HG03432 (cell line): ENCODE measurements at regions not wholly inside any gene's neighbourhood (a gene's known extent, or its start where the extent isn't known, plus 50 kb on each side); places are given as distances from the start of the nearest gene placed in this dataset.

Experiments used
- ATAC-seq: cut with Tn5 transposase; IDR thresholded peaks from one replicate; pipeline ENCODE4 v1.9.1; 2021; ENCODE audit warnings: mild to moderate bottlenecking, moderate library complexity; ENCODE audit not compliant: unreplicated experiment

DNA sequence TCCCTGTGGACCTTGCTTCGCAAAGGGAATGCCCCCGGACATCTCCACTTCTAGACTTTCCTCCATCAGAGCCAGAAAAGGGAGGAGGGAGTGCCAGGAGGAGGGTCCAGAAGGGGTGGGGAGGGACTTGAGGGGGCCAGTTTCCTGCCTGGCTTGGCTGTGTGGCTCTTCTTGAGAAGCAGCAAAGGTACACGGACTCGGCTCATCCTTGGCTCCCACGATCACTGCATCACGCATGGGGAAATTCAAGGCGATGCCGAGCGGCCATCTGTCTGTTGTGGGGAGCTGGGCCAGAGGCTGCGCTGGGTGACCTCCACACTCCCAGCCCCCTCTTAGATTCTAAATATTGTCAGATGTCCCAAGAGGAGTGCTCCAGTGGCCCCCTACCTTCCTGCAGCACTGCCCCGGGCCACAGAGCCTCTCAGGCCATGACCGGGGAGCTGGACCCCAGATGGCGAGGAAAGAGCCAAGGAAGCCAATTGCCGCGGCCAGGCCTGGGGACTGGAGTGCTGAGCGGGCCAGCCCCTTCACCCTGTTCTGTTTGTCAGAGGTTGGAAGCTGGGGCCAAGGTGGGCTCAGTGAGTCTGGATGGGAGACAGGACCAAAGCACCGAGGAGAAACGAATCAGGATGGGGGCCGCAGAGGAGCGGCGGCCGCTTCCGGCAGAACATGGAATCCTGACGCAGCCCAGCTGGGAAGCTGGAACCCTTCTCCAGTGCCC, 104.5 kb downstream of the RBFOX3 start:
- no peak for ATAC-seq

DNA sequence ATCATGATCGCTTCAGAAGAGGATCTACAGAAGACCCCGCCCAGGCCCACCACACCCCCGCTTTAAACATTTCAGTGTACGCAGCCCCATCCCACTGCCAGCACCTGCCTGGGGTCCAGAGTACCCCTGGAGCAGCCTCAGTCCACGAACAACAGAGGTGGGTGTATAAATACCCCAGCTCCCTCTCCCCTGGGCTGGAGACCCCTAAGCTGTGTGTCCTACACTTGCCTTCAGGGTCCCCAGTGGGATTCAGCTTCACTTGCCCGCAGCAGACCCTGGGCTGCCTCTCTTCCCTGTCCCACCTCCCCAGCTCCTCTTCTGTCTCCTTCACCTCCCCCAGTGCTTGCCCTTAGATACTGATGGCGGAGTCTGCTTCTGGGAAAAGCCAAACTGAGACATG, 105.7 kb downstream of the RBFOX3 start:
- ATAC-seq, result no peak

DNA sequence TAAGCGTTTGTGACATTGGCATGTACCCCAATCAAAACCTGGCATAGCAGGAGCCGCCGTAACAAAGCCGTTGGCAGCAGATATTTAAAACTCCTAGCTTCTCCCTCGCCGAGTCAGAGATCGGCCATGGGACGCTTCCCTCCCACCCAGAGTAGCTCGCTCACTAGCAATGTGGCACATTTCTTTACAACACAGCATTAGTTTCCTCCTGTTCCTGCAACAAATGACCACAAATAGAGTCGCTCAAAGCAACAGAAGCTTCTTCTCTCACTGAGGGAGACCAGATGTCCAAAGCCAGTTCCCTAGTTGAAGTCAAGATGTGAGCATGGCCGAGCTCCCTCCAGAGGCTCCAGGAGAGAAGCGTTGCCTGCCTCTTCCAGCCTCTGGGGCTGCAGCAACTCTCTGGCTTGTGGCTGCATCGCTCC, 106.7 kb downstream of the RBFOX3 start:
- no peak for ATAC-seq

DNA sequence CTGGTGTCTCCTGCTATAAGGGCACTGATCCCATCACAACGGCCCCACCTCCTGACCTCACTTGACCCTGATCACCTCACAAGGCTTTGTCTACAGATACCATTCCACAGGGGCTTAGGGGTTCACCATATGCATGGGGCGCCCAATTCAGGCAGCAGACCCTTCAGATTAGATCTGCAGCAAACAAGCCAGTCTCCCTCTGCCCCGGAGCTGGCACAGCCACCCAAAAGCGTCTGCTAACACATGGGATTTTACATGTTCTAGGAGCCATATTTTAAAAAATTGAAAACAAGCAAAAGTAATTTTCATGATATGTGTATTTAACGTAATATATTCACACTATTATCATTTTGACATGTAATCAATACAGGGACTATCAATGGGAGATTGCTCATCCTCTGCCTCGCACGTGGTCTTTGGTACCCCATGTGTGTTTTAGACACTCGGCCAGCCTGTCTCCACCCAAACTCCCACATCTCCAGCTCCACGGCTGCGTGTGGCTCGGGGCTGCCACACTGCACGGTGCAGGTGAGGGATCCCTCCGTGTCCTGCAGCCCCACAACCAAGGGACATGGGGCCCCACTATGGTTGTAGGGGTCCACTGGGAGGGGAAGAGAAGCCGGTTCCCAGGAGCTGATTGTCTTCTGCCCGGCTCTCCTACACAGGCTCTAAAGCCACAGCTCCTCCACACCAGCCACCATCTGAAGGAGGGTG, 107.6 kb downstream of the RBFOX3 start:
- ATAC-seq, result no peak

- ATAC-seq, result no peak
Measured at GRCh38 chr17:79501910-79502309, 108.9 kb downstream of the RBFOX3 start.

- ATAC-seq, result no peak
Measured at GRCh38 chr17:79500745-79501618, 109.9 kb downstream of the RBFOX3 start.

GRCh38 chr17:79498854-79499253, 112.0 kb downstream of the RBFOX3 start:
- no peak for ATAC-seq

DNA sequence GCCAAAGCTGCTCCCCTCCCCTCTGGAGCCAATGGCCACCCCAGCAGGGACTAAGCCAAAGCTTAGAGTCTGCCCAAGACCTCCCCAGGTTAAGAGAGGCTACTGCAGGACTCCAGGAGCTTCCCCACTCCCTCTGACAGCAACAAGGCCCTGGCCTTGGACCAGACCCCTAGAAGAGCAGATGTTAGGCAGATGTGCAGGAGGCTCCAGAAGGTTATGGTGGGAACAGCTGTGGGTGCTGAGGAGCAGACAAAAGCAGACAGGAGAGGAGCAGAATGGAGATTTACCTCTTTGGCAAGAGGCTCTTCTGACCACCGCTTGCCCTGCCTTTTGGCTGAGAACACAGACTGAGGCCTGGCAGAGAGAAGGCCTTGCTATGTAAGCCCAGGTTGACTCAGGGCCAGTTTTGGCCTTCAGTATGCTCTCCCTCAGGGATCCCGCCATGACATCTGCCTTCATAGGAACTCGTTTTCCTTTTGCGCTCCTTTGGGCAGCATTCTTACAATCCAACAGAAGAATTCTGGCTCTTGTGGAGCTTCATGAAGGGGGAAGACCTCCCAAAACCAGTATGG, 113.0 kb downstream of the RBFOX3 start:
- ATAC-seq, result no peak

DNA sequence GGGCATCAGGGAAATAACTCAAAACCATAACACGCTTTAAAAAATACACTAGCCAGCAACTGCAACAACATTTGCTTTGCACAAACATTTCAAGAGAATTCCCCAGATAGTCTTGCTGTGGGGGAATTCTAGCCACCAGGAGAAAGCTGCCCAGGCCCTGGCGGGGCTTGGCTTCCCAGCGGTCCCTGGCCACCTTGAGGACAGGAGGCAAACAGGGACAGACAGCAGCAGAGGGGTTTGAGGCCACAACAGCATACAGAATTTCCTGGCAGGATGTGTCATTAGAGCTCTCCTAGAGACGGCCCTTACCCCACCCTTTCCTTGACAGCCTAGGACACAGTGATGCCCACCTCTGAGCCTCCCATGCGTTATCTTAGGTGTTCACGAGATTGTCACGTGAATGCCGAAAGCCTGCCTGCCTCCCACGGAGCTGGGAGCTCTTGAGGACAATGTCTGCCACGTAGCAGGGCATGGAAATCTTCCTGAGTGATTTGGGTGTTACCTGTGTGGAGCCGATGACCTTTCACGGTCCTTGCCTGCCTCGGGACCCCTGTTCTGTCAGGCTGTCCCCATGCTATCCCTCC, 114.3 kb downstream of the RBFOX3 start:
- no peak for ATAC-seq

DNA sequence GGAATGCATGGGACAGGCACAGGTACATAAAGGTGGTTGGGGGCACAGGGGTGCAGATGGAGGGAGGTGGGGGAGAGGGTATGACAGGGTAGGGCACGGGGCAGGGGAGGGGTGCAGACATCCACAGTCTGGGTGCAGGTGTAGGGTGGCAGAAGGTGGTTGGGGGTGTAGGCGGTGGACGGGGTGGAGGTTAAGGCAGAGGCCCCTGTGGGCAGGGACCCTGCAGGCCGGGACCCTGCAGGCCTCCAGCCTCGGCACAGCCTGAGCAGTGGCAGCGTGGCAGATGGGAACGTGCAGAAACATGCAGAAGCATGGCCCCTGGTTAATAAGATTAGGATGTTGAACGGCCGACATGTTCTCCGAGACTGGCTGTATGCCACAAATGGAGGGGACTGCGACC, 115.2 kb downstream of the RBFOX3 start:
- no peak for ATAC-seq

- no peak for ATAC-seq
Measured at GRCh38 chr17:79491006-79491405, 119.8 kb downstream of the RBFOX3 start.

- ATAC-seq, result no peak
Measured at GRCh38 chr17:79490530-79490929, 120.3 kb downstream of the RBFOX3 start.

DNA sequence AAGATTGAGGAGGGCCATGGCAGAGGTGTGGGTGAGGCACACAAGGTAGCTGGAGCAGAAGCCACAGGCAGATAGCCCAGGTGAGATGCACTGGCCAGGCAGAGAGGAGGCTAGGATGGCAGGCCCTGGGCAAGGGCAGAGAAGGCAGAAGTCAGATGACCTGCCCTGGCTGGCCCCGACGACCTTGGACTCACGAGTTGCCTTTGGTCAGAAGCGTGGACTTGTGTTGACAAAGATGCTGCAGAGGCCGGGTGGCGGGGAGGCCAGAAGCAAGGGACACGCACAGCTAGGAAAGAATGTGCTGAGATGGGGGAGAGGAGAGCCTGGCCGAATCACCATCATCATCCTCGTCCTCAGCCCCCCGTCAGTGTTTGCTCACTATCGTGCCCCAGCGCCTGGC, 123.7 kb downstream of the RBFOX3 start:
- ATAC-seq, result no peak

DNA sequence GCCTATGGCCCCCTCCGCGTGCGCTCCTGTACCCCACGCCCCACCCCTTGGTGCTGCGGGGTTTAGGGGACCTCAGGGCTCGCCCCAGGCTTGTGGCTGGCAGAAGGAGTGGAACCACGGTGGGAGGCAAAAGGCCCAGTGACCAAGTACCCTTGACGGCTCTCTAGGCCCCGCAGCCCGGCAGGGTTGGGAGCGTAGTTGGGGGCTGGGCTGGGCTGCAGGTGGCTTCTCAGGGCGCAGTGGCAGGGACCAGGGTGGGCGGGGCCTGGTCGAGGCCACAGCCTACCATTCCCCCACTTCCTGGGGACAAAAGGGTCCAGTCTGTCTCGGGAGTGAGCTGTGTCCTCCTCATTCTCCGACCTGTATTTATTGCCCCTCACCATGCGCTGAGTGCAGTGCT, 124.9 kb downstream of the RBFOX3 start:
- no peak for ATAC-seq

GRCh38 chr17:79485419-79485985, 125.3 kb downstream of the RBFOX3 start:
- no peak for ATAC-seq

- ATAC-seq, result no peak
Measured at GRCh38 chr17:79484600-79485418, 126.0 kb downstream of the RBFOX3 start.

GRCh38 chr17:79483842-79484241, 127.0 kb downstream of the RBFOX3 start:
- no peak for ATAC-seq

DNA sequence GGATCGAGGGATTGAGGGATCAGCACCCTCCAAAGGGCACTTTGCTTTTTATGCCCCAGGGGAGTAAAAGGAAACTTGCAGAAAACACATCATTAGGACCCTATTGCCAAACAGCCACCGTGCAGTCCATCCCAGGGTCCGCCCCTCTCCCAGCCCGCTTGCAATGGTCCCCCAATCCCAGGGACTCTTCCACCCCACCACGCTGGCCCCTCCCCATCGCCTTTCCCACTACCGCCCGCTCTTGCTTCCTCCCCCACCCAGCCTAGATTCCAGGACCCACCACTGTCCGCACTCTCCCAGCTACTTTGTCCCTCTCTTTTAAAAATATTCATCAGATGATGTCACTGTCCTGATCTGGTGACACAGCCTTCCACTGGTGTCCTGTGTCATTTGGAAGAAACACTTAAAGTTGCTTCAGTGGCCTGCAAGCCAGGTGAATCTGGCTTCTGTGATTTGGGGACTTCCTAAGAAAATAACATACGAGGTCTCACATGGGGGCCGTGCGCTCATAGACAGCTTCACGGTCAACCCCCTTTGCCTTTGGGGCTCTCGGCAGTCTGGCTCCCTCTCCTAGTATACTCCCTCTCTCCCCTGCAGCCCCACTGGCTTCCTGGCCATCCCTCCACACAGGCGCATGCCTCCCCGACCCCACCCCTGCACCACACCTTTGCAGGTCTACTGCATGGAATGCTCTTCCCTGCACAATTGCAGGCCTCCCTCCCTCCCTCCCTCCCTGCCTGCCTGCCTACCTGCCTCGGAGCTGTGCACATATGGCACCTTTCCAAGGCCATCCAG, 127.9 kb downstream of the RBFOX3 start:
- ATAC-seq, result no peak

GRCh38 chr17:79479876-79480275, 131.0 kb downstream of the RBFOX3 start:
- no peak for ATAC-seq
